ENCODE measurements at regions not wholly inside any gene's neighbourhood (a gene's known extent, or its start where the extent isn't known, plus 50 kb on each side); places are given as distances from the start of the nearest gene placed in this dataset.
A peak's percentile ranks its signal among the peaks of the same experiment; 100 is the strongest.

GRCh38 chr13:95378603-95379002 lies 77.4 kb upstream of the ABCC4 start:
- Histone ChIP-seq H3K4me3 (ENCODE audit: low read depth, low read length) (no peak overlapping the region), H3K36me3 (ENCODE audit: control insufficient read depth in 2 of 2, insufficient read depth in 1 of 2, low read length in 2 of 2) (no peaks in the 10 kb centered on the region), H3K9me3 (ENCODE audit: control insufficient read depth, insufficient read depth, low read depth, low read length) (no peaks in the 10 kb centered on the region), H3K4me1 (ENCODE audit: control insufficient read depth, insufficient read depth, low read length) (0 out of 2 replicates have a peak, but pooled peaks cover 2% of the 10 kb centered on the region), H3K27ac (ENCODE audit: extremely low read depth, low read depth, low read length) (no peak overlapping the region)
- ChIA-PET POLR2A (no interaction called here), CTCF (interaction anchor here (1.8 to 7.2 kb wide), 2 partner anchors 82 to 187 kb away, joined by 5 to 101 read pairs; no protein-coding TSS in a partner anchor)
- TF ChIP-seq ZNF366 (tag by site-specific recombination; conservative IDR thresholded peaks at IDR 0.05) (no peak), ZNF449 (tag by site-specific recombination; IDR thresholded peaks at IDR 0.05) (no peak), ZNF544 (tag by site-specific recombination; IDR thresholded peaks at IDR 0.05) (no peak), SP2 (tag by site-specific recombination; IDR thresholded peaks at IDR 0.05) (no peak)

- Histone ChIP-seq H3K4me3 (ENCODE audit: low read depth, low read length) (no peak overlapping the region), H3K36me3 (ENCODE audit: control insufficient read depth in 2 of 2, insufficient read depth in 1 of 2, low read length in 2 of 2) (no peaks in the 10 kb centered on the region), H3K4me1 (ENCODE audit: control insufficient read depth, insufficient read depth, low read length) (0 out of 2 replicates have a peak, but pooled peaks cover 2% of the 10 kb centered on the region), H3K9me3 (ENCODE audit: control insufficient read depth, insufficient read depth, low read depth, low read length) (no peaks in the 10 kb centered on the region), H3K27ac (ENCODE audit: extremely low read depth, low read depth, low read length) (no peak overlapping the region)
- CTCF ChIA-PET = interaction anchor here (0.6 to 7.2 kb wide), 24 partner anchors 10 to 203 kb away, joined by 3 to 101 read pairs (median 5); no protein-coding TSS in a partner anchor
- POLR2A ChIA-PET = interaction anchor here (0.7 to 0.9 kb wide), 3 partner anchors 82 to 155 kb away, joined by 3 to 4 read pairs (median 3); no protein-coding TSS in a partner anchor
- TF ChIP-seq KLF17 (tag by site-specific recombination; IDR thresholded peaks at IDR 0.05) = peak; percentile 20; the same call in 1 of the 2 replicates
- TF ChIP-seq ZNF510 (tag by site-specific recombination; IDR thresholded peaks at IDR 0.05; ENCODE audit: insufficient replicate concordance) = no peak
- TF ChIP-seq ZNF660 (tag by site-specific recombination; IDR thresholded peaks at IDR 0.05) = peak; percentile 62; the same call in 1 of the 2 replicates
- peak; percentile 78 for TF ChIP-seq ZNF335 (tag by site-specific recombination; conservative IDR thresholded peaks at IDR 0.05)
- TF ChIP-seq PRDM2 (tag by site-specific recombination; IDR thresholded peaks at IDR 0.05; ENCODE audit: borderline replicate concordance) = no peak
- 0 out of 2 replicates have a peak, but pooled peaks have one; percentile 36 for TF ChIP-seq HIC1 (tag by site-specific recombination; IDR thresholded peaks at IDR 0.05)
- no peak for TF ChIP-seq ZNF48 (tag by site-specific recombination; IDR thresholded peaks at IDR 0.05)
- TF ChIP-seq ZNF362 (tag by site-specific recombination; IDR thresholded peaks at IDR 0.05) = peak; percentile 88
- no peak for TF ChIP-seq ZNF114 (tag by site-specific recombination; IDR thresholded peaks at IDR 0.05)
- TF ChIP-seq ZSCAN30 (tag by site-specific recombination; IDR thresholded peaks at IDR 0.05) = peak; percentile 53; the same call in 1 of the 2 replicates
- TF ChIP-seq PRDM10 (tag by site-specific recombination; IDR thresholded peaks at IDR 0.05) = peak; percentile 52; the same call in 1 of the 2 replicates
- peak; percentile 81 for TF ChIP-seq ZNF654 (tag by site-specific recombination; IDR thresholded peaks at IDR 0.05; ENCODE audit: low read depth)
These were observed 79.4 kb upstream of the ABCC4 start for GRCh38 chr13:95380468-95381211.
